NCI-H774 (cell line): ENCODE measurements at regions not wholly inside any gene's neighbourhood (a gene's known extent, or its start where the extent isn't known, plus 50 kb on each side); places are given as distances from the start of the nearest gene placed in this dataset.

Experiments
- DNase-seq: peaks from one replicate; lab custom pipeline; 2025; lab: John Stamatoyannopoulos, UW

DNA sequence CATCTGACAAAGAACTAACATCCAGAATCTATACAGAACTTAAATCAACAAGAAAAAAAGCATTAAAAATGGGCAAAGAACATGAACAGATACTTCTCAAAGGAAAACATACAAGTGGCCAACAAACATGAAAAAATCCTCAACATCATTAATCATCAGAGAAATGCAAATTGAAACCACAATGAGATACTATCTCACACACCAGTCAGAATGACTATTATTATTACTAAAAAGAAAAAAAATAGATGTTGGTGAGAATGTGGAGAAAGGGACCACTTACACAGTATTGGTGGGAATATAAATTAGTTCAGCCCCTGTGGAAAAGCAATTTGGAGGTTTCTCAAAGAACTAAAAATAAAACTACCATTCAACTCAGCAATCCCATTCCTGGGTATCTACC is 89.1 kb upstream of the ADO start:
- DNase-seq = no peak

DNA sequence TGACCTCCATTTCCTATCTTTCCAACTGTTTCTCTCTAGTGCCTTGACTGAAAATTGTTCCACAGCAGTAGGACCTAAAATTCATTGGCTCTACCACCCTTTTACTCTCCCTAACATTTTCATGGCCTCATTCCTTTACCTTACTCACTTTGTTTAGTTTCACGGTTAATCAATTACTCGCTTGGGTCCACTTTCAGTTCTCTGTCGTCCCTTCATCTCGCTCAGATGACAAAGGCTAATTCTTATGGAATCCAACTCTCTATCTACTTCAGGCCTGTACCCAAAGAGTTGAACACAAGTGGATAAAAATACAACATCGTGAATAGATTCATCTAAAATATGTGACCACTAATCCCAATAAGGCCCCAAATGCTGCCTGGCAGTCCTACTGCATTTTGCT is 85.9 kb upstream of the ADO start:
- no peak for DNase-seq

DNA sequence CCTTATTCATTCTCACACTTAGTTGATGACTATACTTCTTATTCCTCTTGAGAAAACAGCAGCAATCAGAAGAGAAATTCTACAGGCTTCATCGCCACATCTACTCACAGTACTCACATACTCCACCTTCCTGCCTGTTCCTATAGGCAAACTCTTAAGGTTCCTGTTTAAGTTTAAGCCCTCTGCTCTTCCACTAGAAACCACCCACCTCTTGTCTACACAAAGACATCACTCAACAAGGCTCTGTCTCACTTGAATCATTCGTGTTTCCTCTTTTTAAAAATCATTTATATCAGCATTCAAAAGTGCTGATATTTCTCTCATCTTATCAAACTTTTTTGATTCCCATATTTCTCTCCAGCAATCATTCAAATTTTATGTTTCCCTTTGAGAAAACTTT is 85.5 kb upstream of the ADO start:
- DNase-seq = no peak

DNA sequence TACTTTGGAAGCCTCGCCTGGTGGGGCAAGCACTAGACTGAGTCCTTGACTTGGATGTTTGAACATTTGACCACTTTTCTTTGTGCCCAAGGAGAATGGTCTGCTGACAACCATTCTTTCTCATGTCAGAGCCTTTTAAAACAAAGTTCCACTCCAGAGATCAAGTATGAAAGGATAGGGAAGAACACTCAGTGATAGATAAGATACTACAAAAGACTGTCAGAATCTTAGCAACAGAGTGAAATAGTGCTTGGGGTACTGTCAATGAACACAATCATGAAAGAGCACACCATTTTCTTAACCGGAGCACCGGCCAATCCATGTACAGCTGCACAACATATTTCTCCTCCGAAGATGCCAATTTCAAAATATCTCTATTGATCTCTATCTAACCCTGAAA is 82.8 kb upstream of the ADO start:
- DNase-seq = no peak

DNA sequence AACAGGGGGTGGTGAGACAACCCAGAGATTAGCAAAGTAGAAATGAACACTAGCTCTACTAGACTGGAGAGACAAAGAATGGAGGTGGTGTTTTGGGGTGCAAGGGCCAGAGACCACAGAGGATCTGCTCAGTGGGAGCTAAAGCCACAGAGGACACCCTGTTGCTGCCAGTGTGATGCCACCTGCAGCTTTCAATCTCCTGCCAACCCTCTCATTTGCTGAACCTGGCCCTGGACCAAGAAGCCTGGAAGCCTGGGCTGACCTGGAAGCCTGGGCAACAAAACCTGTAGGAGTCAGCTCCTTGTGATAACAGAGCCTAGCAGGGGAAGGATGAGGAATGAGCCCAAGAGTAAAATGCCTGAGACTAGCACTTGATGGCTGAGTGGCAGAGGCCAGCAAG is 81.1 kb upstream of the ADO start:
- no peak for DNase-seq

DNA sequence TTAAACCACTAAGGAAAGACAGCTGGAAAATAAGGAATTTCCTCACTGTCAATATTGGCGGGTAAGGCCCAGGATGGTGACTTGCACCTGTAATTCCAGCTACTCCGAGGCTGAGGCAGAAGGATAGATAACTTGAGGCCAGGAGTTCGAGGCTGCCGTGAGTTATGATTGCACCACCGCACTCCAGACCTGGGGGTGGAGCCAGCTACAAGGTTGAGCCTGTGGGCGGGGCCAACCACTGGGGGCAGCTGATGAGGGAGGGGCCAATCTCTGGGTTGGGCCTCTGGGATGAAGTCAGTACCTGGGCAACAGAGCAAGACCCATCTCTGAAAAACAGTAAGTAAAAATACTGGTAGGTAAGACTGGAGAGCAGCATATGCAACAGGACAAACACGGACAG is 80.1 kb upstream of the ADO start:
- DNase-seq = no peak

DNA sequence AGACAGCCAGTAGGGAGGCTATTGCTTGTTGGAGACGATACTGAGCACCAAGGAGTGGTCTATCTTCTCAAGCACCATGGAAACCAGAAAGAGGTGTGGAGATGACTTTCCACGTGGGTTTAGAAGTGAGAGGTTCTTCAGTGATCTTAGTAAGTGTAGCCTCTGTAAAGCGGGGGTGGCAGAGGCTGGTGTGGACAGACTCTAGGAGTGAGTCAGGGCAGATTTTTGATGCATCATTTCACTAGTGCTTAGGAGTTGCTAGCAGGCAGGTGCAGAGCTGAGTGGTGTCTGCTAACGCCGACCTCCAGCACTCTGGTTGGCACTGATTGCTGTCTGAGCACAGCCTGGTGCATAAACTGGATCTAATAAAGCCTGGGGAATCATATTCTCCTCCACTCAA is 78.4 kb upstream of the ADO start:
- DNase-seq = no peak

DNA sequence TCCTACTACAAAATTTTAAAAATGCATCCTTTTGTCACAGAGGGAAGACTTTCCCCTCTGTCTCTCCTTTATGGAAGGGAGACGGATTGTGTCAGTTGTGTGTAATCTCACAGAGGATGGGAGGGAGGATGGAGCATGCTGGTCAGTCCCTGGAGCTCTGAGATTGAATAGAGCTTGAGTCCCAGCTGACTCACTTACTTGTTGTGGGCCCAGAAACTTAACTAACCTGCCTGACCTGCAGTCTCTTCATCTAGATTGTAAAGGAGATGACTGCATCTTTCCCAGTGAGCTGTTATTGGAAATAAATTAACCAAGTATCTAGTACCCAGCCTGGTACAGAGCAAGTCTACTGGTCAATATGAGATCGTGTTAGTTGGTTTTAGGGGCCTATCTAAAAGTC is 77.9 kb upstream of the ADO start:
- no peak for DNase-seq

DNA sequence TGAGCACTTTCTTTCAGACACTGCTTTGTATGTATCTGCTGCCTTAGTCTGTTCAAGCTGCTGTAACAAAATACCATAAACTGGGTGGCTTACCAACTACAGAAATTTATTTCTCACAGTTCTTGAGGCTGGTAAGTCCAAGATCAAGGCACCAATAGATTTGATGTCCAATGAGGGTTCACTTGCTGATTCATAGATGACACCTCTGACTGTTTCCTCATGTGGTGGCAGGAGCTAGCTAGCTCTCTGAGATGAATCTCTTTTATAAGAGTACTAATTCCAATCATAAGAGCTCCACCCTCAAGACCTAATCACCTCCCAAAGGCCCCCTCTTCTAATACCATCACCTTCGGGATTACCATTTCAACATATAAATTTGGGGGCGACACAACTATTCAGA is 76.6 kb upstream of the ADO start:
- no peak for DNase-seq

DNA sequence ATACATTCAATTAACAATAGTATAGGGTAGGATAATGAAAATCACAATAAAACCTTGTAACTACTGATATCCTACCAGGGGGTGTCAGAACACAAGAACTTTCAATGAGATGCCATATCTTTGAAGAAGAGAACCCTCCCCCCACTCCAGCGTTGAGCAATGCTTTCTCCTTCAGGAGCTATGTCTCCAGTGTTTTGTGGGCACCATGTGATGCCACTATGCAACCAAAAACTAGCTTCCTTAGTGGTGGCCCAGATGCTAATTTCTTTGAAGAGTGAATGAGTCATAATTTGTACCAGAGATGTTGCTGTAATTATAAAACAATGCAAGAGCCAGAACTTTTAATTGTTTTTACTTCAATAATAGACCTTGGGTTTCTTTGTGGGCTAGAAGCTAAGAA is 76.0 kb upstream of the ADO start:
- DNase-seq = no peak

DNA sequence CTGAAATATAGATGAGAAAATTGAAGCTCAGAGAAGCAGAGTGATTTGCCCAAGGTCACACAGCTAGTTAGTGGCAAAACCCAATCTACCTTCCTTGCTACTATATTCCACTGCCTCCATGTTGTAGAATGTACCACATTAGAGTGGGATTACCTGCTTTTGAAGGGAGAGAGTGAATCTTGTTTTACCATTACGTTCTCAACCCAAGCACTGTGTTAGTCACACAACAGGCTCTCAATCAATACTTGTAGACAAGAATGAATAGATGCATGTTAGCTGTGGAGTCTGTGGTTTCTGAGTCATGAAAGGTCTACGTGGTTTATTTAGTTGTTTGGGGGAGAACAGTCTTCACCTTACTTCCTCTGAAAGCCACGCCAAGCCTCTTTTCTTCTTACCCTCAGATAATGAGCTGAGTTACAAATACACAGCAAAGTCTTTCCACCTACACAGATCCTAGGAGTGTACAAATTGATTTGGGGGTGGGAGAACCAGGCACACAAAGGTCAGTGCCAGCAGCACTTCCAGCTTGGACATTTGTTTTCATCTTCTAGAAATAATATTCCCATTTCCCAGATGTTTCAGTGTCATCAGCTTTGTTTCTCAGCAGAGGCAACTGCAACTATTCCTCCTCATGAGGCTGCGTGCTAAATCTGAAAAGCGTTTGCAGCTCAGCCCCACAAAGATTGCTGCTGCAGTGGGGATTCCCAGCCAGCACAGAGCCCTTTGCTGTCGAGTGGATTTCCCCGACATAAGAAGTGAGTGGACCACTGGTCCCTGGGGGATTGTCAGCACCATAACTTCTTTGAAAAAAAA is 71.5 kb upstream of the ADO start:
- no peak for DNase-seq

DNA sequence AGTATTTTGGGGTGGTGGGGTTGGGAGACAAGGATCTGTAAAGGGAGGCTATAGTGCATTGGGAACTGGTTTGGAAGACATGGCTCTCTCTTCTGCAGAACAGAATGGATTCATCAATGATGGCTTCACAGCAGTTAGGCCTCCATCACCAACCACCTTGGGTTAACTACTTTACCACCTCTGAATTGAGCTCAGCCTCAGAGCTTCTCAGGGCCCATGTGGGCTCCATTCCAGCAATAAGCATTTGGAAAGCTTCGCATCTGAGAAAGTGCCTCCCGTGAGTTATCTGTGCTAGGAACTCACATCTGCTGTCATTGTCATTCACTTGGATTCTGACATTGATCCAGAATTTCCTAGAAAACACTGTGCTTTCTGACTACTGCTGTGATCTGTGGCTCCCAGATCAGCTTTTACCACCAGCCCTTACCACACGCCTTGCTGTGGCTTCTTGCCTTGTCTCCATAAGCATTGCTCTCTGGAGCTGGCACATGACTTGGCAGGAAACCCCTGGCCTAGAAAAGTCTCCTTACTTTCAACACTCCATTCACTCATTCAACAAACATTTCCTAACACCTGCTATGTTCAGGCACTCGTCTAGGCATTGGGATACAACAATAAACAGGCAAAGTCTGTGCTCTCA is 70.7 kb upstream of the ADO start:
- no peak for DNase-seq

DNA sequence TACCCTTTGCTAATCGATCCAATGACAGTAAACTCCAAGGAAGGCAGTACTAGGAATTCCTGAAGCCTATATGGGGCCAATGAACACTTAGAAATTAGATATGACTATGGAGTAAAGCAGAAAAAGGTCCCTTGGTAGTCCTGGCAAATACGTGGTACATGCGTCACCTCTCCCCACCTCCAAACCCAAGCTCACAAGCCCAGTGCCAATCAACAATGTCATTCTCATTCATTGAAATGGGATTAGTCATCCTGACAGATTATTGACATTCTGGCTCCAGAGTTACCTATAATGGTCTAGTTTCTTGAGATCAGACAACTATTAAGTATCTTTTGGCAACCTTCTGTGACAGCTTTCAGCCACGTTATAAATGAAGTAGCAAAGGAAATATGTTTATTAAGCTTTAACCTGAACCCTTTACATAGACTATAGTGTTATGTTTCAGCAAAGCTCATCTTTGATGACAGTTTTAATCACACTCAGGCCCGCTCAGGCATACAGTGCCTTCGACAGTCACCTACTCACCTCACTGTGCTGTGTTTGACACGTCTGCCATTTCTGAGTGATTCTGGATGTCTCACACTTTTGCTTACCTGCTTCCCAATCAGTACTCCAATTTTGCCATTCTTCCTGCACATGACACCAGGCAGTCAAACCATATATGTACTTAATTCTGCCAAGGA is 69.6 kb upstream of the ADO start:
- no peak for DNase-seq

DNA sequence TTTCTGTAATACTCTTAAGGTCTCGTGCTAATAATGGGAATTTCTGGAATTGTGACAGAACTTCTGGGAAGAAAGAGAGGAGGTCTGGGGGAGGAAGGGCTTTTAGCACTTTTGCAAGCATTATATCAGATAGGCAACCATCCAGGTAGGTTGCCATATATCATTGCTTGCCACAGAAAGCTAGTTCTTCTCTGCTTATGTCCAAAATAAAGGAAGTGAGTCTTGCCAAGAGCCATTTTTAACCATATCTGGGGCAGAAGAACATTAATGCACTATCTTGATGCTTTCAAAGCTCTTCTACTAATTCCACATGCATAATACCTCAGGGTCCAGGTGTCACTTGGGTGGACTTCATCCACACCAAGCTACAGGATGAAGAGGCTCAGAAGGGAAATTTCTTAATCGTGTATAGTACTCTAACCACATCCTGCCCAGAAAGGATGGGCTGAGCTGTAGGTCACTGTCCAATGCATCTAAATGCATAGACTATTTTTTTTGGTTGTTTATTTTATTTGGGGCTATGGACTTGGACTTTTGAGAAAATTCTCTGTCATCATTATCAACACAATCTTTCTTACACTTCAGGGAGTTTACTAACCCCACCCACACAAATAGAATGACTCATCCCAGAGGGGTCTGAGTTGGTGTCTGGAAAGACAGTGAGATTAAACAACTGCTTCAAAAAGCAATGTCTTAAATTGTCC is 68.9 kb upstream of the ADO start:
- no peak for DNase-seq

DNA sequence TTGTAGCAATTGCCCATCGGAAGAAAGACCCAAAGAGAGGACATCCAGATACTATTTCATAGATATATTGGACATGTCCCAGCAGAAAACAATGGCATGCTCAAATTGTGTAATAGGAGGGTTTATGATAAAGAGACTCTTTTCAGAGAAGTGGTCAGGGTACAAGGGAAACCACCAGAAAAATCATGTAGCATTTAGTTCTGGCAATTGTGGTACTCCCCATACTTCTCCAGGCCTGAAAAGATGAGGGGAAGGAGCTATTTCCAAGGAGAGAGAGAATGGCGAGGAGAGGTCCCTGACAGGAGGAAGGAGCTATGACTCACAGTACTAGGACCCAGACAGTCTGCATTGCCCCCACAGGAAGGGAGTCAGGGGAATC is 68.4 kb upstream of the ADO start:
- DNase-seq = no peak

DNA sequence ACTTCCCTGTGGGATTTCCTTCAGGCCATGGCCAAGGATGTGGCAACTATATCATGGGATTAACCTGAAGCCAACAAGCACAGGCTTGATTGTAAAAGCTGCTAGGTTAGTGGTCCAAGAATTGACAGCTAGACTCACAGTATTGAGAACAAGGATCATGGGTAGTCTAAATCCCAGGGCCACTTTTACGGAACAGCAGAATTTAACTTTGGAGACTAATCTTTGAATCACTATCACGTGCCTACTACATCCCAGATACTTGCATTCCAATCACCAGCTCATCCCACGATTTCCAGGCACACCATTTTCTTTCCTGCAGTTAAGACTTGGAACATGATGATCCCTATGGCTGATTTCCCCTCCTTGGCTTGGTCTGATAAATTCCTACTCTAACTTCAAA is 65.6 kb upstream of the ADO start:
- DNase-seq = no peak

DNA sequence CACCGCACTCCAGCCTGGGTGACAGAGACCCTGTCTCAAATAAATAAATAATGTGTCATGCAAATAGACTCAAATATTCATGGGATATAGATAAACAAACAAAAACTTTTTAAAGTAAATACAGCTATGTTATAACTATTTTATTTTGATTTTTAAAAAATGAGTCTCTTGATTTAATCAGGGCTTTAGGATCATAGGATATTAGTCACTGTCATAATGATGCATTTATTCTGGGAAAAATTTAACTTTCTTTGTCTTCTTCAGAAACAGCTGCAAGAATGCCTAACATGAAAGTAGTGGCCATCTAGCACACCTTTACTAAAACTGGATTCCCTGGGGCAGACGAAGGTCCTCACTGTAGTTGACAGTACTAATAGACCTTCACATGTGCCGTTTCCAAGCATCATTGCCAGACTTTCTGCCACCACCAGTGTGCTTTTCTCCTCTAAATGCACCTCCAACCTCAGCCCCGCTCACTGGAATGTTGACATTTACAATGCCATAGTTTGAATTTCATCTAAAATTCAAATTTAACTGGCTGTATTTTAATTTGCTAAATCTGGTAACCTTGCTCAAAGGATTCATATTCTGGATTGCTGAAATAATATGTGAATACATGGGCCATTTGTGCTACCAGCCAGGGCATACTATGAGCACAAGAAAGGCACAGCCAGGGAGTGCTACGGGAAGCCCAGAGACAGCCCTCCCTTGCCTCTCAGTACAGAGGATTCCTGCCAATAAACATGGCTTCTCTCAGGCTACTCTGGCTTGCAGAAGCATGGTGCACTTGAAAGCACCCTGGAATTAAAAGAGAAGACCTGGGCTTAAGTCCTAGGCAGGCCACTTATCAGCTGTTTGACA is 63.4 kb upstream of the ADO start:
- DNase-seq = no peak

DNA sequence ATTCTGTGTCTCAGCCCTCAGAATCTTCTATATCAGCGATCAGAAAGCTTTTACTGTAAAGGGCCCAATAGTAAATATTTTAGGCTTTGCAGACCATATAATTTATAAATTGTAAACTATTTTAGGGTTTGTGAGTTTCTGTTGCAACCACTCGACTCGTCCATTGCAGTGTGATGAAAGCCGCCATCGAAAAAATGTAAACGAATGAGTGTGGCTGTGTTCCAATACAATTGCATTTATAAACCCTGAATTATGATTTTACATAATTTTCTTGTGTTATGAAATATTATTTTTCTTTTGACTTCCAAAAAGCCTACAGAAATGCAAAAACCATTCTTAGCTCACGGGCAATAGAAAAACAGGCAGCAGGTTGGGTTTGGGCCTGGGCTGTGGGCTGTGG is 62.5 kb upstream of the ADO start:
- DNase-seq = no peak

DNA sequence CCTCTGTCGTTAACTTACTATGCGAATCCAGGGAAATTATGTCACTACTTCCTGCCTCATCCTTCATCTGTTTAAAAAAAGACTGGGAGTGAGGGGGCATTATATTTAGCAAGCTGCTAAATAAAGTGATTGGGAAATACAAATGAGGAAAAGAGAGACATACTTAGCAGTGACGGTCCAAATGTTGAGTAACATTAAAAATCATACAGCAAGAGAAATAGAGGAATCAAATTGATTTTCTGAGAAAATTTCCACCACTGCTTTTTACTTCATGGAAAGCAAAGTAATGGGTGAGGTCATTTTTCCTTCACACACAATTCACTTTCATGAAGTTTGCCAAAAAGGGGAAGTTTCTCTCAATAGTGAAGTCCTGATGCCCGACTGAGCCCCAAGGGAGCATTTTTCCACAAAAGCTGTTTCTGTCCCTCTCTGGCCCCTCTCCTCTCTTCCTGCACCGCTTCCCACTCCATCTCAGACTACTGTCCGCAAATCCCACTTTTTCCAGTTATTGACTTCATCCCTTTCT is 61.9 kb upstream of the ADO start:
- no peak for DNase-seq

DNA sequence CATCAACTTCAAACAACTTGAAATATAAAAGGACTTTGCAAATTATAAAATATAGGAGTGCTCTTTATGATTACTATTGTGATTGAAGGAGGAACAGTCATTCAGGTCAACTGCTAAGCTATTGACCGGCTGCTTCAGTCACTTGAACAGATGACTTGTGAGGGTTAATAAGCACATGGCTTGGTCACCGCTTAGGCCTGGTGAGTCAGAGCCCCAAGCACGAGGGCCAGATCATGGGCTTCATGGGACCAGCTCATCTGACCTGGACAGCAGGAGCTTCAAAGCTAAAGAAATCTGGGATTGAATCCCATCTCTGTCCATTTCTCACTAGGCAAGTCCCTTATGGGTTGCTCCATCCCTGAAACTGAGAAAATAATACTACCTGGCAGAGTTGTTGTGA is 60.4 kb upstream of the ADO start:
- no peak for DNase-seq

DNA sequence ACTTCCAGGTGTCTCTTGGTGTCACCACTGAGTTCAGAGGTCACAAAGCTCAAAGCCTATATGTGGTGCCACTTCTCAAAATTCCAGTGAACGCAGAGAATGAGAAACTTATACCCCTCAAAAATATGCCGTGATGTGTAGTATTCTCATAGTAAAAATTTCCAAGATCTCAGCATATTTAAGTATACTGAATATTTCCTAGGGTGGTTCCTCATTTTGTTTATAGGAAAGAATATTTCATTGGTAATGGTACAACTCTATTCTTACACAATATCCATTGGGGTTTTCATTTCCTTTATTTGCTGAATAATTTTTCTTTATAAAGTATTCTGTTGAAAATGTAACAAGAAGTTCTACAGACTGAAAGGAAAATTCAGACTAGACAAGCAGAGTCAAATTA is 58.9 kb upstream of the ADO start:
- DNase-seq = no peak
